Activated T-helper 9 cell treated with anti-CD3 and anti-CD28 coated beads, Interleukin-2, amount 50 U/mL, for 16 hours (primary cell): ENCODE measurements at regions not wholly inside any gene's neighbourhood (a gene's known extent, or its start where the extent isn't known, plus 50 kb on each side); places are given as distances from the start of the nearest gene placed in this dataset.
"Not testable (repeated sequence)": the region's sequence is repeated elsewhere in the genome, so short reads cannot be mapped to it uniquely, and the experiment has no call there.

ENCODE experiments used
- DNase-seq: peaks from one replicate; pipeline ENCODE4 v3.0.0-alpha.2; 2020; ENCODE audit warnings: low read depth

DNA sequence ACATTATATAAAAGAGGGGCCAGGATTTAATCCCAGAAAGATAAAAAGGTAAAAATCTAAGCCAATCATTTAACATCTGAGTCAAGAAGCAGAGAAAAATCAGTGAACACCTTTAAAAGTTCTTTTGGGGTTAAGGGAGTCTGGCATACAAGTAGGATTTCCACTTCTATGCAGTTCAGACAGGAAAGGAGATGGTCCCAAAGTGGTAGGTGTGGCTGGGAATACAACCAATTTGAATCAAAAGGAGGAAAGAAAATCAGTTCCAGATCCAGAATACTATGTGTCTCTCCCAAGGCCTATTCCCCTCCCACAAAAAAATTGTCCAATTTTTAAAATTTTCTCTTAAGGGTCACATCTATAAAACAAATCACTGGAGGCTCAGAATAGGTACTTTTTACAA is 167.4 kb downstream of the PHLDA1 start:
- DNase-seq, result no peak

DNA sequence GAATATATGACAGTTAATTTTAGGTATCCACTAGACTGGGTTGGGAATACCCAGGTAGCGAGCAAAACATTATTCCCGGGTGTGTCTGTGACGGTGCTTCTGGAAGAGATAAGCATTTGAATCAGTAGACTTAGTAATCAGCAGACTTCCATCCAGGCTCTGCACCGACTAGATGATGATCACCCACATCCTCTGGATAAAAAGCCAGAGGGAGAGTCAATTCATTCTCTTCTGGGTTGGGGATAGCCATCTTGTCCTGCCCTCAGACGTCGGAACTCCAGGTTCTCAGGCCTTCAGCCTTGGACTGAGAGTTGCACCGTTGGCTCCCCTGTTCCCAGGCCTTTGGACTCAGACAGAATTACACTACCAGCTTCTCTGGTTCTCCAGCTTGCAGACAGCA is 168.0 kb downstream of the PHLDA1 start:
- DNase-seq, result no peak

DNA sequence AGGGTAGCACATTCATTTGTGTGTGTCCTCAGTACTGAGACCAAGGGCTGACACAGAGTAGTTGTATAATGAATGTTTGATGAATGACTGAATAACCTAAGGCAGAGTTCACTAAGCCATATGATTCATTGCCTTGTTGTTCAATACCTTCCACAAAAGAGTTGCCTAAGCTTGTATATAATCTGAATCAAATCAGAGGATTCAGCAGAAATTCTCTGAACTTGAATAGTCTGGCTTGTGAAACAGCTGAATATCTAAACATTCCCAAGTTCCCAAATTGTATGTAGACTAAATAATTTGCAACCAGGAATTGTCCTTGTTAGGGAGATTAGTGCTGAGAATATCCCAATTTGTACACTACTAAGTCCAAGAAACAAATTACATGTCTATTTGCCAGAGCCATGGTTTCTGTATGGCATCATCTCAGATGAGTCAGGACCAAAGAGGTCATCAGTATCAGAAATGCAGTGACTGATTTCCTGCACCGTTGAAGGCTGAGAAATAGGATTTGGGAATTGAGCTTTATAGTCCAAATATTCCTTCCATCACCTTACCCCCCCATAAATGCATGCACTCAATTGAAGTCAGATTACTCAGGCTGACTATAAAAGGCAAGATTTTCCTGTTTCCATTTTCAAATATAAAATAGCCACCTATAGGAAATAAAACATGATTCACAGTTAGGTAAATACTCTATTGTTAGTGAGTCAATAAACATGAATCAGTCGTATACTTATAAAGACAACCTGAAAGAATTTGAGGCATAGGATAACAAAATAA is 168.7 kb downstream of the PHLDA1 start:
- no peak for DNase-seq

DNA sequence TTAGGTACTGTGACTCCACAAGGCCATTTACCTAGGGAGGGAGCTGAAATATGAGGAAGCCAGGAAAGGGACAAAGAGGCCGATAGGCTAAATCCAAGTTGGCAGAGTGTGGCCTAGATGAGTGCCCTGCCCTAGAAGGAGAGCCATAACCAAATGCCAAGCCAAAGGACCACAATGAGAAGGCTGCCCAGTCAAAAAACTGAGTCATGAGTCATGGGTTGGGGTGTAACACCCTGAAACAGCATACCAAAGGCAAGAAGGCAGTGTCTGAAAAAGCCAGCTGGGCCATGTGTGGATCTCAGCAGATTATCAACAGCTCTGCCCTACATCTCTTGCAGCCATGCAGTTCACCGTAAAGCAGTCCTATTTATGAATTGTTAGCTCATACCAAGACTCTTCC is 171.7 kb downstream of the PHLDA1 start:
- DNase-seq, result no peak

DNA sequence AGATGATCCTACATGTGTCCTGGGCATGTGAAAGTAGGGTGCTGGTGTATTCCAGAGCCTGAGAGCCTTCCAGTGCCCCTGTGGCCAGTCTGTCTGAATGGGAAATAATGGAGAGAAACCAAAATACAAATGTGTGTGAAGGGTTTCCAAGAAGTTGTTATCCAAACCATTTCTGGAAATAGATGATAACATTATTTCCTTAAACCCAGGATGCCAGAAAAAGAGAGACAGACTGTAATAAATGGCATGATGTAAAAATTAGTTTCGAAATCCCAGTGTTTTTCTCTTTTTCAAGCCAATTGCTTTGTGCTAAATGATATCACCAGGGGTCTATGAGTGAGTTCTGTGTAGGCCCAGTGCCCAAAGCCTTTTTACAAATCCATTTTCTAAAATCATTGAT is 175.3 kb downstream of the PHLDA1 start:
- no peak for DNase-seq

DNA sequence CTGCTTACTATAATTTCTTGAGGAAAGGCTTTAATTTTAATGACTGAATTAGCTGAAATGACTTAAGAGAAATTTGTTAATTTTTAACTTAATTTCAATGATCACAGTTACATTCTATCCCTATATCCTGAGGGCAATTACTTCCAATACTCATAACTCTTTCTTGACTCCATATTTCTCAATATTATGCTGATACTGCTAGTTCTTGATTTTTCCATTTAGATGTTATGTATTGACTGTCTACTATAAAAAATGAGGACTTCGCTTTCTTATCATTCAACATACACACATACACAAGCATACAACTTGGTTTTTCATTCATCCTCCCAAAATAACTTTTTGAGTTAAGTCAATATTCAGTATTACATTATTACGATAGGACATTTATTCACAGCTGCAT is 176.2 kb downstream of the PHLDA1 start:
- no peak for DNase-seq

DNA sequence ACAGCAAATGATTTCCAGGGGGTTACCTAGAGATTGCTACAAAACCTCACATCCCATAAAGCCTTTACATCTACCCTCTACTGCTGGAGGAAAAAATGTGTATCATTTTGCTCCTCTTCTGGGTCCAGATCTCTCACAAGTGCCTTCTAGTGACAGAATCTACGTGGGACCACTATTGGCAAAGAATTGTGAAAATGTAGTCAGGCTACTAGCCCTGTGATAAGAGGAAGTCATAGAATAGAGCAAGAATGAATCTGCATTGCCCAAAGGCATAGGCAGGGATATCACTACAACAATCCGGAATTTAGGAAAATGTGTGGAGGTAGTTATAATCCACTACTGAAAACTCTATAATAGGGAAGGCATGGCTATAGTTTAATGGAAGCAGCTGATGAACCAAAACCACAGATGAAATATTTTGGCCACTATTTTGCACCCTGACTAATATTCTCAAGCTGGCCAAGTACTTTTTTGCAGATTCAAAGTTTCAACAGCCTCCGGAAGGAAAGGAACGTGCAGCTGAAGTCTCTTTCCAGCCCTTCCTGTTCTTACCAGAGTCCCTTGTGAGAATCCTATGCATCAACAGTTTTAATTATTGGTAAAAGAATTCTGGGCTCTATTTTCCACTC is 176.8 kb downstream of the PHLDA1 start:
- DNase-seq, result no peak

DNA sequence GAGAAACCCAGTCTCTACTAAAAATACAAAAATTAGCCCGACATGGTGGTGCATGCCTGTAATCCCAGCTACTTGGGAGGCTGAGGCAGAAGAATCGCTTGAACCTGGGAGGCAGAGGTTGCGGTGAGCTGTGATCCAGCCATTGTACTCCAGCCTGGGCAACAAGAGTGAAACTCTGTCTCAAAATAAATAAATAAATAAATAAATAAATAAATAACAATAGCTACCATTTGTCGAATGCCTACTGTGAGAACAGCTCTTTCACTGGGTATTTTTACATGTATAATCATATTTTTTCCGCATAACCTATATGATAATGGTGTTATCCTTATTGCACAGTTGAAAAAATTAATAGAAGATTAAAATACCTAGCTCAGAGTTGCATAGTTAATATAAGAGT is 177.4 kb downstream of the PHLDA1 start:
- DNase-seq, result not testable (repeated sequence)

DNA sequence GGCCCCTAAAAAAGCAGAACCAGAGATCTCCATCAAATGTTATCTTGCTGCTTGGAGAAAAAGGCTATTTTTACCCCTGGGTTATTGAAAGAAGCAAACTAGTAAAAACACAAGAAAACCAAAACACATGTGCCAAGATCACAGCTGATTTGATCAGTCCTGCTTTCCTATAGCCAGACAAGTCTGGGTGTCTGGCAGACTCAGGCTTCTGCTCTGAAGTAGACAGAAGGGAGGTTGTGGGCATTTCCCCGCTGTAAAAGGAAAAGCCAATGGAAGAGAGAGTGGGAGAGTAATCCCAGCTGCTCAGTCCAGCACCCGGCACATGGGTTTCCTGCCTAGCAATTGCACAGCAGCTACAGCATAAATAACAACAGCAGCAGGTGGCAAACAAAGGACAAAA is 177.9 kb downstream of the PHLDA1 start:
- DNase-seq, result no peak

DNA sequence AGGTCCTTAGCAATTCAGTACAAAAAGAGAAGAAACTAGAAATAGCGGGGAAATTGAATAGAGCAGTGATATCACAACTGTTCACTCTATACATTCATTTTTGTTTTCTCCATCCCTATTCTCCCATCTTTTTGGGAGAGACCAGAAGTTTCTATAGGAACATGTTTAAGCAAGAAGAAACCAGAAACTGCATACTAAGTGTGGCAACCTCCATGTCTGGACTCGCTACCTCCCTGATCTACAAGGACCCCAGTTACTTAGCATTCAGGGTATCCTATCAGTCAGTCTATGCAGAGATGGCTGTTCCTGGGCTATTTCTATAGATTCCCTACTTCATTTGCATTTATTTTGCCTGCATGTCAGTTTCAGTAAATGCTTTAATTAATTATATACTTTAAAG is 178.6 kb downstream of the PHLDA1 start:
- DNase-seq, result no peak

DNA sequence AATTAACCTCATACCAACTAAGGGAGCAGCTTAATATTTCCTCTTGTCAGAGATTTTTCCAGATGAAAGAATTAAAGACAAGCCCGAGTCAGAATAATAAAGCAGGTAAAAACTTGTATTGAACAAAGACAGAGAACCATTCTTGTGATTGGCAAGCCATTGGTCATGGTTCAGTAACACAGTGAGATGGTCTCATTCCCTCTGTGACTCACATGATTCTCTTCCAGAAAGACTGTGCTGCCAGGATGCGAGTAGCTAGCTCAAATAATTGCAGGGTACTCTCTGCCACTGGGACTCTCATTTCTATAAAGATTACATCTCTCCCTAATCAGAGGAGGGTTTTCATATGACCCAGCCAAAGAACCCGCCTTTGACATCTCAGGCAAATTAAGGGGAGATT is 179.4 kb downstream of the PHLDA1 start:
- no peak for DNase-seq

DNA sequence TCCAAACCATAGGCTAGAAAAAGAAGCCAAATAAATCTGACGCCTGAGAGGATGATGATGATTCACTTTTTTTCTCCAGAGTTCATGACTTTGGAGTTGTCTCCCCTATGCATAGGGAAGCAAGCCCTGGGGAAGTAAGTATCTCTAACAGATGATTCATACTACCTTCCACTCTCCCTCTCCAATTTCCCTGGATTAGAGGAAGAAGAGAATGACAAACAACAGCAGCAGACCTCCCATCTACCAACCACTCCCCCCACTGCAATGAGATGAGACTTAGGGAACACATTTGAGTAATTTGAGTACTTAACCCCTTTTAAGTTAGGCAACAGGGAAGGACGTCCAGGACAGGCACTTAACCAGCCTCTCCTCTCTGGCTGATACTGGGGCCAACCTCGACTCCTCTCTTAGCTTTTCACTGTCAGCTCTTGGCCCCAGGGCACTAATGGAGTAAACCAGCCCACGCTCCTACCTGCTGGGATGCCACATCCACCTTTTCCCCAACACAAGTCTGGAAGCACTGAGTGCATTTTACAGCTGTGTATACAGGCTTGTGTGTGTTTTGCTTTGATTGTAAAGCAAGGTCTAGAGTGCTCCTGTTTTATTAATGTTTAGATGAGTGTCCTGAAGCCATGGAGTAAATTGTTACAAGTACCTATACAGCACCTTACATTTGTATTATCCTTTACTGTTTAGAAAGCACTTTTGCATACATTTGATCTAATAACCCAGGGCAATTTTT is 180.7 kb downstream of the PHLDA1 start:
- DNase-seq, result no peak

DNA sequence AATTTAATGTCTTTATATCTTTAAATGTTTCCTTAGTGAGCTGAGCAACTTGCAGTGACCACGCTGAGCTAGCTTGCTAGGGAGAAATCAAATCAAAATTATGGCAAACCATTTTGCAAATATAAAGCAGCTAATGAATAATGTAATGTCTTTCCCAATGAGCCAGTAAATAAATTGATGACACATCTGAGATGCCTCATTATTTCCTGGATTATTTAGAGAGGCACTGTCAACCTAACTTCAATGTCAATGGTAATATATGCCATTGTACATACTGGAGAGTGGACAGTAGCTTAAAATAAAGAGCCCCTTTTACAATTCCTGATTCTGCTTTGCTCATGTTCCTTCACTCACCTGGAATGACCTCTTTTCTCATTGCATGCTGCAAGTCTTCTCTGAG is 182.6 kb downstream of the PHLDA1 start:
- DNase-seq, result no peak

DNA sequence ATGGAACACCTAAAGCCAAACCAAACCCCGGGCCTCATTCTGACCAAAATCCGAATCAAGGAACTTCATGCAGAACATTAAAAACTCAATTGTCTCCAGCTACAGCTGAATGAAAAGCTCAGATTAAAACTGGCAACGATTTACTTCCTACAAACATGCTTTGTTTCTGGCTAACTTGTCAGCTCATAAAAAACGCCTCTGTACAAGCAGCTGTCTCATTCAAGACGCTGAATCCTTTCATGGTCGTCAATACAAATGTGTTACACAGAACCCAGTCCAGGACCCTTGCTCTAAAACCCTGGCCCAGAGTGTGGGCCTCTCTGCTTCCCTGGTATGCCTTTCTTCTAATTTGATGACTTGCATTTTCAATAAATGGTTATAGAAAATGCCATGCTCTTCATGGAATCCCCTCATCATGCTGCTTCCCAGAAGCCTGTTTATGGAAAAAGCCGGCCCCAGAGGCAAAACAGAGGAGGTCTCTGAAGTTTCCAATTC is 183.1 kb downstream of the PHLDA1 start:
- DNase-seq, result no peak

DNA sequence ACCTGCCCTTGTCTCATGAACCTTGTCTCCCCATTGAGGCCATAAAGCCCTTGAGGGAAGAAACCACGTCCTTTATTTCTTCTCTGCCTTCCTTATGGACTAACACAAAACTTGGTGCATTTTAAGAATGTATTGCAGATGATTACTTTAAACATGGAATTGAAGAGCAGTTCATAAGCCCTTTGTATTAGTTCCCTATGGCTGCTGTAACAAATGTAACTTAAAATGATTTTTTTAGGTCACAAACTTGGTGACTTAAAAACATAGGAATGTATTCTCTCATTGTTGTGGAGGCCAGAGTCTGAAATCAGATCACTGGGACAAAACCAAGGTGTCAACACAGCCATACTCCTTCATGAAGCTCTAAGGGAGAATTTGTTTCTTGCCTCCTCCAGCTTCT is 185.5 kb downstream of the PHLDA1 start:
- DNase-seq, result no peak

DNA sequence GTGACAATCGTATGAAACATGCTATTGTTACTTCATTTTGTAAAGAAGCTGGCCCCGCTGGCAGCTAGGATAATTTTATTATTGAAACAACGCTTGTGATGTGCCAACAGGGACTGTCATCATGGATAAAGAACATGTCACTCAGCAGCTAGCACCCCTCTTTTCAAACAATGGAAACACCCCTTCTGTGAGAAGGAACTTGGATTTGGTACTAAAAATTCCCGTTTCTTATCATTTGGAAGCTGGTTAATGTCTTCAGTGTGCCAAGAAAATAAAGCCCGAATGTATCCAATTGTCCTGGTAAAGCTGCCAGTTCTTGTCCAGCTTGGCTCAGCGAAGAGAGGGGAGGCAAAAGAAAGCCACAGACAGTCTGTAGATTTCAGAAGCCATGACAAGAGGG is 186.6 kb downstream of the PHLDA1 start:
- no peak for DNase-seq

DNA sequence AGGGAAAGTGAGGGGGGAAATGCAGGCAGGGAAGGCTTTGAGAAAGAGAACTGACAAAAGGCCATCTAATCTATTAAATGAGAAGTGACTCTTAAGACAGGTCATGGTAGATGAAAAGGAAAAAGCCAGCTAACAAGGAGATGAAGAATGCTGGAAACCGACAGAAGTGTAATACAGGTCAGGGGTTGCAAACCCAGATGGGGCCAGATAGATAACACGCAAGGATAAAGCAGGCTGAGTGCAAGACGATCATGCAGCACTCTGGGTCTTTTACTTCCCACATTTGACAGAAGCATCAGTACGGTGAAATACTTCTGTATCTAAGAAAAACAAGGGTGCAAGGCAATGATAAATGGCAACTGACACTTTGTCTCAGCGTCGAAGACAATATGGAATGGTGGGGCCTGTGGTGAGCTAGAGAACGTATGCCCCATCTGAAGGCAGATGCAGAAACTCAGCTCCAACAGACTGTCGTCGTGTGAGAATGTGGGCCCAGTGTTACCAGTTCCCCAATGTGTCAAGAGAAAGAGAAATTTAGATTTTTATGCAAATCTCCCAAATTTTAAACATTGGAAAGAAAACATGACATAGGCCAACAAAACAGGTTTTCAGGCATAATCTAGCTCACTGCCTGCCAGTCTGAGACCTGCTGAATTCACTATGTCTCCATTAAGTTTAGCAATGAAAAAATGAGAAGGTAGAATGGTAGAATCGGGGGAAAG is 187.4 kb downstream of the PHLDA1 start:
- DNase-seq, result no peak

DNA sequence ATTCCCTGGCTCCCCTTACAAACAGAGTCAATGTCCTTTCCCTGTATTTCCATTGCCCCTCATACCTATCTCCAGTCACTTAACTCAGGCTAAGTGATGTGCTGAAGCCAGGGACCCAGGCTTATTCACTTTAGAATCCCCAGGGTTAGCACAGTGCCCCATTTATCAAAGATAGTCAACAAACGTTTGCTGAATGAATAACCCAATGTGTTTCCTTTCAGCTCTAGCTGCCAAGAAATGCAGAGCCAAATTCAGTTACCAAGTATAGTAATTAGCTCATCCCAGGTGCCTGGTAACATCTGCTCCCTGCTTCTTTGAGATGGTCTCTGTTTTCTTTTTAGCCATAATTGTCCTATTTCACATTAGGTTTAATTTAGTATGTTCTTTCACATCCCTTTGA is 189.5 kb downstream of the PHLDA1 start:
- DNase-seq, result no peak

DNA sequence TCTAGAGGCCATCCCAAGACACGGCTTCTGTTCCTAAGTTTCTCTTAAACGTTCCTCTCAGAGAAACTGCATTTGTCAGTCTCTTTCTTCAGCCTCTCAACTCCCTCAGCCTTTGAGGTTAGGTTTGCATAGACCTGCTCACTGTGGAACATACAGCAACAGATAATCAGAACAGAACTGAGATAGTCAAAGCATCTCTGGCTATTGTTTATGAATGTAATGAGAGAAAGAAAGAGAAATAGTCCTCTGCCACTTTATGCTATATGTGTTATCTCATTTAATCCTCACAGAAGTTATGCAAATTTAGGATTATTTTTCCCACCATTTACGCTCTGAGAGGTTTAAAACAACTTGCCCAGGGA is 190.6 kb downstream of the PHLDA1 start:
- no peak for DNase-seq

DNA sequence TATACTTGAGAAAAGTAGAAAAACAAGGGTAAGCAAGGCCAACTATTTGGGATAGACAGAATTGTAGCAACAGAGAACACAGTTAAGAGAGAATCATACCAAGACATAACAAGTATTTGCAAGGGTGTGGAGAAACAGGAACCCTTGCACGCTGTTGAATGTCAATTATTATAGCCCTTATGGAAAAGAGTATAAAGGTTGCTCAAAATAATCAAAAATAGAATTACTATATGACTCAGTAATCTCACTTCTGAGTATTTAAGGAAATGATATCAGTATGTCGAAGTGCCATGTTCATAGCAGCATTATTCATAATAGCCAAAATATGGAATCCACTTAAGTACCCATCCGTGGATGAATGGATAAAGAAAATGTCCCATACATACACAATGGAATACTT is 193.3 kb downstream of the PHLDA1 start:
- DNase-seq, result no peak

DNA sequence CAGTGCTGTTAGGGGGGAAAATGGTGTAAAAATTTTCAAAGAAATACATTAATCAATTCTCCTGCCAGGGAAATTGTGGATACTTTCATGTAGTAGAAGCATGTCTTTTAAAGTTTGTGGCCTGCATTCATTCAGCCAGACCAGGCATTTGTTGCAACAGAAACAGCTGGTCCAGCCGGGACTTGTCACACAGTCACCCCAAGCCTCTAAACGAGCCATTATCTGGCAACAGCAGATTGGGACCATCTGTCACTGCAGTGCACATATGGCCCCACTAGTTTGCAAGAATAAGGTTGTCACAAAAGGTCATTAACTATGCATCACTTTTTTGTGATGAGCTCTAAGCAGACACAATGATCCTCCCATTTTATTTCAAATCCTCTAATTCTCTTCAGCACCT is 193.9 kb downstream of the PHLDA1 start:
- no peak for DNase-seq

DNA sequence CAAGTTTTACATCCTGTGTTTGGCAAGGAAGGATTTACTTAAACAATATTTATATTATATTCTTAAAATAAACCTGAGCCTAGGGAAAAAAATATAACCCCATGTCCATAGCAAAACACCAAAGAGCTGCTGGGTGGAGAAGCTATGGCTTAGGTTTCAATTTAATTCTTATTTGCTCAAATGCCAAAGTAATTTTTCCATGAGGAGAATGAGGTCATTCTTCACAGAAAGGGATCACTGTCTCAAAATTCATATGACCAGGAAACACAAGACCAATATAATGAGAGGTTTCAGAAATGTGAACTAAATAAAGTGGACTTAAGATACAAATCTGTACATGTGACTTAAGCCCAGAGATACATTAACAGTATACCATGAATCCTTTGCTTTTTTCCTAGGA is 195.0 kb downstream of the PHLDA1 start:
- no peak for DNase-seq

DNA sequence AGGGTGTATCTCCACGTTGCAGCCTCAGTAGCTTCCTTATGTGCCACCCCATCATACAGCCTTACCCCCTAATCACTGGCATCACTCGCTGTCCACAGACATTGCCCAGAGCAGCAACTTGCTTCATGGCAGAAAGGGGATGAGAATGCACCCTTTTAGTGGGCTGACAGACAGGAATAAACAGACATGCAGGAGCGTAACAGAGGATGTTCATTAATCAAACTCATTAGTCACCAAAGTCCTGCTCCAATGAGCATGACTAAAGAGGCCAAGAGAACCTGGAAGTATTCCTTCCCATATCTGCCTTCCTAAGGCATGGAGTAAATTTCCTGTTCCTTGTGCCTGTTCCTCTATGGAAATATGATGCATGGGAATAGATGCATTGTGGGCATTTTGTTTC is 197.0 kb downstream of the PHLDA1 start:
- DNase-seq, result no peak
